ENCODE measurements at regions not wholly inside any gene's neighbourhood (a gene's known extent, or its start where the extent isn't known, plus 50 kb on each side); places are given as distances from the start of the nearest gene placed in this dataset.

- Histone ChIP-seq H3K79me2 (ENCODE audit: control insufficient read depth in 1 of 2, insufficient read depth in 2 of 2, low read length in 2 of 2) (no peaks in the 10 kb centered on the region), H3K27me3 (replicated peaks in 1 of 4; ENCODE audit: control insufficient read depth in 3 of 4, extremely low read depth in 1 of 4, insufficient read depth in 3 of 4, low read length in 3 of 4) (no peaks in the 10 kb centered on the region), H2BK120ac (replicated peaks; ENCODE audit: low read depth, low read length) (no peak overlapping the region), H3K36me3 (ENCODE audit: control insufficient read depth in 2 of 4, insufficient read depth in 4 of 4, low read length in 3 of 4) (no peaks in the 10 kb centered on the region), H3K56ac (replicated peaks; ENCODE audit: insufficient read length, low read depth, low read length) (no peak overlapping the region), H3K9me3 (ENCODE audit: insufficient read depth in 2 of 2, low read depth in 1 of 2, low read length in 1 of 2) (no peaks in the 10 kb centered on the region), H3K79me1 (ENCODE audit: low read depth, low read length) (no peaks in the 10 kb centered on the region), H3K18ac (ENCODE audit: extremely low read depth, low read length) (no peak overlapping the region), H3K4ac (replicated peaks; ENCODE audit: insufficient read length, low read depth, low read length) (no peak overlapping the region), H3K9ac (replicated peaks in 1 of 4; ENCODE audit: extremely low read depth in 1 of 4, low read depth in 3 of 4, low read length in 3 of 4) (no peak overlapping the region), H3K4me3 (ENCODE audit: extremely low read depth in 1 of 4, insufficient read depth in 2 of 4, low read depth in 3 of 4, low read length in 4 of 4) (no peak overlapping the region), H4K91ac (replicated peaks; ENCODE audit: insufficient read length, low read length) (no peak overlapping the region), H2BK20ac (ENCODE audit: low read length) (no peak overlapping the region), H4K8ac (ENCODE audit: extremely low read depth, insufficient read depth, low read length) (no peak overlapping the region), H2BK15ac (ENCODE audit: low read length) (no peak overlapping the region), H4K5ac (ENCODE audit: insufficient read length, low read depth, low read length) (no peak overlapping the region), H2BK5ac (ENCODE audit: low read depth, low read length) (no peak overlapping the region), H2AFZ (ENCODE audit: low read length) (no peak overlapping the region), H2AK5ac (ENCODE audit: low read depth, low read length) (no peak overlapping the region), H3K4me2 (ENCODE audit: insufficient read depth in 1 of 2, low read depth in 2 of 2, low read length in 2 of 2) (no peak overlapping the region), H3K4me1 (replicated peaks in 1 of 4; ENCODE audit: control insufficient read depth in 3 of 4, insufficient read depth in 4 of 4, low read length in 3 of 4) (no peaks in the 10 kb centered on the region), H3K23ac (ENCODE audit: insufficient read length) (no peak overlapping the region), H4K20me1 (replicated peaks in 1 of 2; ENCODE audit: control insufficient read depth in 1 of 2, insufficient read depth in 2 of 2, low read length in 2 of 2) (no peaks in the 10 kb centered on the region), H3K27ac (ENCODE audit: low read depth, low read length) (no peak overlapping the region), H2BK12ac (ENCODE audit: low read depth, low read length) (no peak overlapping the region), H3K14ac (ENCODE audit: insufficient read length) (no peak overlapping the region), H3K23me2 (ENCODE audit: low read depth, low read length) (no peaks in the 10 kb centered on the region)
- DNase-seq (ENCODE audit: low read depth in 1 of 2, low spot score in 2 of 2) (no peak), FAIRE-seq (no peak)
- ChIA-PET POLR2A (ENCODE audit: partially characterized antibody) (no interaction called here), CTCF (ENCODE audit: partially characterized antibody) (interaction anchor here (1.1 kb wide), 1 partner anchor 10 kb away, joined by 3 read pairs; no protein-coding TSS in a partner anchor)
- TF ChIP-seq SP2 (IDR thresholded peaks at IDR 0.05; ENCODE audit: low read length), result no peak
- TF ChIP-seq ZNF274 (IDR thresholded peaks at IDR 0.05; ENCODE audit: borderline replicate concordance, extremely low read depth, low read length), result no peak
- TF ChIP-seq CREB1 (IDR thresholded peaks at IDR 0.05), result no peak
- no peak for TF ChIP-seq NRF1 (IDR thresholded peaks at IDR 0.05; ENCODE audit: low read depth, low read length)
- TF ChIP-seq PHF8 (conservative IDR thresholded peaks at IDR 0.05; ENCODE audit: low read depth, low read length), result no peak
- no peak for TF ChIP-seq KDM5A (IDR thresholded peaks at IDR 0.05; ENCODE audit: low read length)
- TF ChIP-seq CBX5 (IDR thresholded peaks at IDR 0.05; ENCODE audit: low read depth, low read length), result no peak
- no peak for TF ChIP-seq GTF2F1 (IDR thresholded peaks at IDR 0.05; ENCODE audit: borderline replicate concordance, low read depth, low read length)
- TF ChIP-seq EZH2 (IDR thresholded peaks at IDR 0.05; ENCODE audit: low read depth, low read length, severe bottlenecking), result no peak
- no peak for TF ChIP-seq SAP30 (IDR thresholded peaks at IDR 0.05; ENCODE audit: insufficient read depth, insufficient replicate concordance, low read length)
- TF ChIP-seq E2F6 (IDR thresholded peaks at IDR 0.05), result no peak
- TF ChIP-seq SUZ12 (IDR thresholded peaks at IDR 0.05; ENCODE audit: low read length), result no peak
- no peak for TF ChIP-seq RFX5 (IDR thresholded peaks at IDR 0.05; ENCODE audit: borderline replicate concordance, low read depth, low read length)
- WGBS, 2 experiments (ENCODE audit: extremely low coverage in 1 of 2, insufficient coverage in 1 of 2, insufficient read length in 1 of 2, insufficient replicate concordance in 2 of 2, low coverage in 1 of 2, low lambda C conversion rate in 2 of 2, missing lambda C conversion rate in 1 of 2), result 93% methylated on average over 3 of the region's 4 CpGs; no CpG with 5 or more reads in 1 of the 2 experiments
Observed at GRCh38 chrX:85592980-85593379, 213.5 kb upstream of the POF1B start.
